Astrocyte (in vitro differentiated cells and primary cell): ENCODE measurements at regions not wholly inside any gene's neighbourhood (a gene's known extent, or its start where the extent isn't known, plus 50 kb on each side); places are given as distances from the start of the nearest gene placed in this dataset.

Source experiments
- EZH2 ChIP-seq: IDR thresholded peaks from 2 replicates; pipeline ENCODE4 v1.6.1; 2012; ENCODE audit warnings: mild to moderate bottlenecking, low read length, inconsistent platforms; ENCODE audit not compliant: insufficient read depth
- TF ChIP-seq, protein P1 (sequence below): IDR thresholded peaks from 2 replicates; pipeline ENCODE4 v1.5.1; 2011; ENCODE audit warnings: low read depth, mild to moderate bottlenecking, inconsistent platforms, low read length, moderate library complexity; ENCODE audit not compliant: insufficient read depth

DNA sequence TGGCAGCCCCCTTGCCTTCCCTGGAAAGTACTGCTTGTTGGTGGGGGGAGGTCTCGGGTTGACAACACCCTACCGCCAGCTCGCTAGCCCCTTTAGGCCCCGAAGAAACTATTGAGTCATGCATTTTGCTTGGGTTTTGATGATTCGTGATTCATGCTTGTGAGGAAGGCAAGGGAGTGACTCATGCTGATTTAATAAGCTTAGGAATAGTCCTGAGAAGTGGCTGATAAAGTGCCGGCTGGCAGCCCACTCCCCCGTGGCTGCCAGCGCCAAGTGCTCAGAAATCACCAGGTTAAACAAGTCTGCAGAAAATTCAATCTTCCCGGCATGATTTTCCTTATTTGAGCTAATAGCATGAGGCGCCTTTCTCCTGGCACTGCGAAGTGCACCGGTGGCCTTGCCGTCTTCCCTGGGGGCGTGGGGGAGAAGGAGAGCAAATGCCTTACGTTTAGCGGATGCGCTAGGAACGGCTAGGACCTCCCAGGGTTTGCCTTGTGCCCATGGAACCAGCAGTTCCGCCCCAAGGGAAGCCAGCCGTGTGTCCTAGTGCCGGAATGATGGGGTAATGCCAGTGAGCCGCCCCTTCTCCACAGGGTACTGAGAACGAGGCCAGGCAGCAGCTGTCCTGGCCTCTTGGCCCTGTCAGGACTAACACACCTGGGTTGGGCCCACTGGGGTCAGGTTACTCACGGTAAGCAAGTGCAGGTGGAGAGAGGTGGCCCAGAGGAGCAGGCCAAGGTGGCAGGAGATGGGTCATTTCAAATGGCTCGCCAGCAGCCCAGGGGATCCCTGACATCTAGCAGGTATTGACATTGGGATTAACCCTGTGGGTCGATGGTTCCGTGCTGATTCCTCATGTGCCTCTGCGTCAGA, 151.9 kb downstream of the MACROH2A1 start:
- no peak for TF ChIP-seq EZH2
- TF ChIP-seq, protein P1, sequence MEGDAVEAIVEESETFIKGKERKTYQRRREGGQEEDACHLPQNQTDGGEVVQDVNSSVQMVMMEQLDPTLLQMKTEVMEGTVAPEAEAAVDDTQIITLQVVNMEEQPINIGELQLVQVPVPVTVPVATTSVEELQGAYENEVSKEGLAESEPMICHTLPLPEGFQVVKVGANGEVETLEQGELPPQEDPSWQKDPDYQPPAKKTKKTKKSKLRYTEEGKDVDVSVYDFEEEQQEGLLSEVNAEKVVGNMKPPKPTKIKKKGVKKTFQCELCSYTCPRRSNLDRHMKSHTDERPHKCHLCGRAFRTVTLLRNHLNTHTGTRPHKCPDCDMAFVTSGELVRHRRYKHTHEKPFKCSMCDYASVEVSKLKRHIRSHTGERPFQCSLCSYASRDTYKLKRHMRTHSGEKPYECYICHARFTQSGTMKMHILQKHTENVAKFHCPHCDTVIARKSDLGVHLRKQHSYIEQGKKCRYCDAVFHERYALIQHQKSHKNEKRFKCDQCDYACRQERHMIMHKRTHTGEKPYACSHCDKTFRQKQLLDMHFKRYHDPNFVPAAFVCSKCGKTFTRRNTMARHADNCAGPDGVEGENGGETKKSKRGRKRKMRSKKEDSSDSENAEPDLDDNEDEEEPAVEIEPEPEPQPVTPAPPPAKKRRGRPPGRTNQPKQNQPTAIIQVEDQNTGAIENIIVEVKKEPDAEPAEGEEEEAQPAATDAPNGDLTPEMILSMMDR, result no peak
